ENCODE measurements at regions not wholly inside any gene's neighbourhood (a gene's known extent, or its start where the extent isn't known, plus 50 kb on each side); places are given as distances from the start of the nearest gene placed in this dataset.
A peak's percentile ranks its signal among the peaks of the same experiment; 100 is the strongest.
"Not testable (repeated sequence)": the region's sequence is repeated elsewhere in the genome, so short reads cannot be mapped to it uniquely, and the experiment has no call there.

- DNase-seq, result no peak
Measured at GRCh38 chr6:167392631-167393316, 67.9 kb downstream of the TTLL2 start.

- no peak for DNase-seq
Measured at GRCh38 chr6:167393731-167394130, 68.8 kb downstream of the TTLL2 start.

GRCh38 chr6:167394339-167394738 lies 69.5 kb downstream of the TTLL2 start:
- DNase-seq, result peak; percentile 10

- DNase-seq, result no peak
Measured at GRCh38 chr6:167394820-167395219, 69.9 kb downstream of the TTLL2 start.

- DNase-seq, result no peak
Measured at GRCh38 chr6:167396068-167396658, 71.3 kb downstream of the TTLL2 start.

- no peak for DNase-seq
Measured at GRCh38 chr6:167396659-167397490, 72.0 kb downstream of the TTLL2 start.

- no peak for DNase-seq
Measured at GRCh38 chr6:167397712-167398111, 72.8 kb downstream of the TTLL2 start.

- DNase-seq, result no peak
Measured at GRCh38 chr6:167398214-167399050, 73.5 kb downstream of the TTLL2 start.

- no peak for DNase-seq
Measured at GRCh38 chr6:167399051-167399387, 74.1 kb downstream of the TTLL2 start.

GRCh38 chr6:167399599-167399998 lies 74.7 kb downstream of the TTLL2 start:
- no peak for DNase-seq

- no peak for DNase-seq
Measured at GRCh38 chr6:167400482-167401138, 75.7 kb downstream of the TTLL2 start.

- DNase-seq, result no peak
Measured at GRCh38 chr6:167401525-167402194, 76.8 kb downstream of the TTLL2 start.

- DNase-seq, result no peak
Measured at GRCh38 chr6:167402195-167402686, 77.4 kb downstream of the TTLL2 start.

GRCh38 chr6:167403427-167403826 lies 78.5 kb downstream of the TTLL2 start:
- DNase-seq, result no peak

- no peak for DNase-seq
Measured at GRCh38 chr6:167404385-167405049, 79.6 kb downstream of the TTLL2 start.

GRCh38 chr6:167405778-167406532 lies 81.1 kb downstream of the TTLL2 start:
- DNase-seq, result no peak

- not testable (repeated sequence) for DNase-seq
Measured at GRCh38 chr6:167406533-167407238, 81.8 kb downstream of the TTLL2 start.

- DNase-seq, result no peak
Measured at GRCh38 chr6:167407239-167408064, 82.6 kb downstream of the TTLL2 start.
